A549 (cell line): ENCODE measurements at regions not wholly inside any gene's neighbourhood (a gene's known extent, or its start where the extent isn't known, plus 50 kb on each side); places are given as distances from the start of the nearest gene placed in this dataset.

Experiments
- ATAC-seq, 2 experiments: fragments of 200-7000 bp in 1 of 2; fragments of >200 bp in 1 of 2; cut with Nextera tagmentation in 1 of 2; cut with Tn5 transposase in 1 of 2; 3 replicates each; pipeline versions ENCODE4 v1.8.0 to v1.9.1; 2018 to 2020; ENCODE audit warnings: mild to moderate bottlenecking in 1 of 2, moderate library complexity in 1 of 2
- CTCF ChIA-PET: fragments of 300-600 bp; sonication (Branson Sonifier 250); formaldehyde crosslinking; extraction: SDS; loops from one replicate; lab custom pipeline; 2021; ENCODE audit warnings: antibody characterized with exemption, inconsistent platforms; lab: Yijun Ruan, JAX
- POLR2A ChIA-PET: fragments of 350-600 bp; formaldehyde crosslinking; extraction: SDS; loops from one replicate; lab custom pipeline; 2021; ENCODE audit warnings: antibody characterized with exemption, inconsistent platforms; lab: Yijun Ruan, JAX
- DNase-seq, 2 experiments: peaks; one replicate each; pipeline versions ENCODE4 v3.0.0 to v3.0.0-alpha.2; 2011 to 2016; ENCODE audit warnings: low read depth in 1 of 2, low spot score in 1 of 2
- FAIRE-seq: peaks from 2 replicates; lab custom pipeline; 2011; peaks lifted over from hg19 to GRCh38; lab: Jason Lieb, UNC
- H3K27ac ChIP-seq, 2 experiments: fragments of >200 bp; sonication (Bioruptor Twin); formaldehyde crosslinking; 3 replicates each; pipeline ENCODE4 v1.5.1; 2016 to 2017
- H3K4me1 ChIP-seq: fragments of >200 bp; sonication (Bioruptor Twin); formaldehyde crosslinking; 3 replicates; pipeline ENCODE4 v1.6.1; 2016
- H3K4me2 ChIP-seq: fragments of >200 bp; sonication (Bioruptor Twin); formaldehyde crosslinking; 3 replicates; pipeline ENCODE4 v1.6.1; 2016
- H3K4me3 ChIP-seq: fragments of >200 bp; sonication (Bioruptor Twin); formaldehyde crosslinking; 3 replicates; pipeline ENCODE4 v1.5.1; 2016
- H3K9me3 ChIP-seq: fragments of >200 bp; sonication (Bioruptor Twin); formaldehyde crosslinking; 3 replicates; pipeline ENCODE4 v1.6.1; 2016
- ATOH8 ChIP-seq: fragments of 250-450 bp; sonication (Bioruptor Pico); IDR thresholded peaks from 2 replicates; pipeline ENCODE4 v1.5.0; 2020; ENCODE audit warnings: low read depth, mild to moderate bottlenecking, moderate library complexity
- CBX2 ChIP-seq: fragments of 200-600 bp; sonication (generic); IDR thresholded peaks from 2 replicates; pipeline ENCODE4 v1.6.1; 2016; ENCODE audit warnings: low read depth, mild to moderate bottlenecking, borderline replicate concordance
- CBX8 ChIP-seq: fragments of 200-600 bp; sonication (generic); IDR thresholded peaks from 2 replicates; pipeline ENCODE4 v1.6.1; 2016
- CEBPB ChIP-seq, 2 experiments: fragments of >200 bp in 1 of 2; sonication (Bioruptor Twin) in 1 of 2; formaldehyde crosslinking in 1 of 2; IDR thresholded peaks; 2 replicates each; pipeline ENCODE4 v1.6.1; 2012 to 2016
- CHD4 ChIP-seq: fragments of 200-600 bp; sonication (generic); IDR thresholded peaks from 2 replicates; pipeline ENCODE4 v1.6.1; 2016; ENCODE audit warnings: antibody characterized with exemption, mild to moderate bottlenecking, borderline replicate concordance
- CTCF ChIP-seq: fragments of >200 bp; sonication (Bioruptor Twin); formaldehyde crosslinking; IDR thresholded peaks from 3 replicates; pipeline ENCODE4 v1.5.1; 2016
- FOSL2 ChIP-seq, 2 experiments: fragments of 450-650 bp in 1 of 2; fragments of >200 bp in 1 of 2; sonication (Bioruptor Twin) in 1 of 2; formaldehyde crosslinking; IDR thresholded peaks; 2 replicates each; pipeline versions ENCODE4 v1.5.0 to v1.6.1; 2016 to 2020; ENCODE audit warnings: mild to moderate bottlenecking in 1 of 2, moderate library complexity in 1 of 2
- HDAC2 ChIP-seq: fragments of 200-600 bp; sonication (generic); IDR thresholded peaks from 2 replicates; pipeline ENCODE4 v1.6.1; 2016
- HOXB13 ChIP-seq: fragments of 250-450 bp; sonication (Bioruptor Pico); IDR thresholded peaks from 2 replicates; pipeline ENCODE4 v1.5.0; 2020; ENCODE audit warnings: low read depth, mild to moderate bottlenecking, moderate library complexity
- JUNB ChIP-seq: fragments of >200 bp; sonication (Bioruptor Twin); formaldehyde crosslinking; IDR thresholded peaks from 2 replicates; pipeline ENCODE4 v1.6.1; 2016
- KDM1A ChIP-seq: fragments of 200-600 bp; sonication (generic); IDR thresholded peaks from 2 replicates; pipeline ENCODE4 v1.6.1; 2016; ENCODE audit warnings: low read depth, mild to moderate bottlenecking
- KDM5A ChIP-seq: fragments of 200-600 bp; sonication (generic); IDR thresholded peaks from 2 replicates; pipeline ENCODE4 v1.6.1; 2016; ENCODE audit warnings: antibody characterized with exemption, mild to moderate bottlenecking
- MAZ ChIP-seq: fragments of 150-350 bp; IDR thresholded peaks from 2 replicates; pipeline ENCODE4 v1.6.1; 2014; ENCODE audit warnings: antibody characterized with exemption, low read depth, low read length, borderline replicate concordance
- MYC ChIP-seq: IDR thresholded peaks from 2 replicates; pipeline ENCODE4 v1.6.1; 2012; ENCODE audit warnings: mild to moderate bottlenecking, inconsistent platforms, low read length, improper control_type of control experiment, borderline replicate concordance
- NR3C1 ChIP-seq: fragments of >200 bp; sonication (Bioruptor Twin); formaldehyde crosslinking; IDR thresholded peaks from 3 replicates; pipeline ENCODE4 v1.6.1; 2017
- POLR2A ChIP-seq: IDR thresholded peaks from 2 replicates; pipeline ENCODE4 v1.6.1; 2012; ENCODE audit warnings: mild to moderate bottlenecking, low read length
- RAD21 ChIP-seq, 2 experiments: fragments of >200 bp in 1 of 2; sonication (Bioruptor Twin) in 1 of 2; formaldehyde crosslinking in 1 of 2; IDR thresholded peaks in 1 of 2; conservative IDR thresholded peaks in 1 of 2; 2 replicates in 1 of 2; 3 replicates in 1 of 2; pipeline ENCODE4 v1.6.1; 2012 to 2018; ENCODE audit warnings: inconsistent platforms in 1 of 2
- SMC3 ChIP-seq: fragments of >200 bp; sonication (Bioruptor Twin); formaldehyde crosslinking; IDR thresholded peaks from 3 replicates; pipeline ENCODE4 v1.6.1; 2018; ENCODE audit warnings: inconsistent platforms
- TFCP2L1 ChIP-seq: fragments of 250-450 bp; sonication (Bioruptor Pico); IDR thresholded peaks from 2 replicates; pipeline ENCODE4 v1.5.0; 2021; ENCODE audit warnings: mild to moderate bottlenecking
- ZSCAN20 ChIP-seq: fragments of 250-450 bp; sonication (Bioruptor Pico); IDR thresholded peaks from 2 replicates; pipeline ENCODE4 v1.8.0; 2022; ENCODE audit warnings: mild to moderate bottlenecking, moderate library complexity
- TF ChIP-seq, protein P1 (sequence below): IDR thresholded peaks from 2 replicates; pipeline ENCODE4 v1.6.1; 2012; ENCODE audit warnings: low read depth, borderline replicate concordance
- TF ChIP-seq, protein P2 (sequence below): fragments of 250-450 bp; sonication (Bioruptor Pico); IDR thresholded peaks from 2 replicates; pipeline ENCODE4 v1.5.0; 2021; ENCODE audit warnings: mild to moderate bottlenecking, moderate library complexity, borderline replicate concordance

- Histone ChIP-seq H3K4me2 (no peak overlapping the region), H3K4me1 (no peaks in the 10 kb centered on the region), H3K4me3 (no peak overlapping the region), H3K27ac (no peak overlapping the region), H3K9me3 (no peaks in the 10 kb centered on the region)
- ChIA-PET CTCF (no interaction called here), POLR2A (no interaction called here)
- ATAC-seq (no peak), DNase-seq (no peak), FAIRE-seq (no peak)
- TF ChIP-seq SMC3, result no peak
- no peak for TF ChIP-seq HDAC2
- TF ChIP-seq JUNB, result no peak
- TF ChIP-seq KDM5A, result no peak
- no peak for TF ChIP-seq HOXB13 (CRISPR knock-in tag)
- no peak for TF ChIP-seq KDM1A
- no peak for TF ChIP-seq CTCF
- no peak for TF ChIP-seq CBX2
- no peak for TF ChIP-seq NR3C1
These were observed 593.1 kb downstream of the NUF2 start for GRCh38 chr1:163914785-163915413.

- H3K27ac ChIP-seq, result no peak overlapping the region
- H3K9me3 ChIP-seq, result no peaks in the 10 kb centered on the region
- H3K4me1 ChIP-seq, result no peaks in the 10 kb centered on the region
- no peak overlapping the region for H3K4me2 ChIP-seq
- POLR2A ChIA-PET, result no interaction called here
- no peak for FAIRE-seq
- CTCF ChIA-PET, result no interaction called here
- no peak for ATAC-seq
- DNase-seq, result no peak
- H3K4me3 ChIP-seq, result no peak overlapping the region
- TF ChIP-seq KDM5A, result no peak
- no peak for TF ChIP-seq POLR2A
- TF ChIP-seq FOSL2 (IDR thresholded peaks at IDR 0.05), result no peak
- no peak for TF ChIP-seq FOSL2 (CRISPR knock-in tag; IDR thresholded peaks at IDR 0.05)
- TF ChIP-seq HOXB13 (CRISPR knock-in tag), result no peak
- TF ChIP-seq MYC, result no peak
- no peak for TF ChIP-seq RAD21 (conservative IDR thresholded peaks at IDR 0.05 in 1 of 2, IDR thresholded peaks at IDR 0.05 in 1 of 2)
- TF ChIP-seq, protein P1, sequence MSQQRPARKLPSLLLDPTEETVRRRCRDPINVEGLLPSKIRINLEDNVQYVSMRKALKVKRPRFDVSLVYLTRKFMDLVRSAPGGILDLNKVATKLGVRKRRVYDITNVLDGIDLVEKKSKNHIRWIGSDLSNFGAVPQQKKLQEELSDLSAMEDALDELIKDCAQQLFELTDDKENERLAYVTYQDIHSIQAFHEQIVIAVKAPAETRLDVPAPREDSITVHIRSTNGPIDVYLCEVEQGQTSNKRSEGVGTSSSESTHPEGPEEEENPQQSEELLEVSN, result no peak
- no peak for TF ChIP-seq ZSCAN20 (CRISPR knock-in tag)
- no peak for TF ChIP-seq MAZ
- TF ChIP-seq ATOH8 (CRISPR knock-in tag), result no peak
- TF ChIP-seq CHD4, result no peak
- no peak for TF ChIP-seq TFCP2L1 (CRISPR knock-in tag)
- TF ChIP-seq CEBPB (IDR thresholded peaks at IDR 0.05), result no peak
- TF ChIP-seq, protein P2, sequence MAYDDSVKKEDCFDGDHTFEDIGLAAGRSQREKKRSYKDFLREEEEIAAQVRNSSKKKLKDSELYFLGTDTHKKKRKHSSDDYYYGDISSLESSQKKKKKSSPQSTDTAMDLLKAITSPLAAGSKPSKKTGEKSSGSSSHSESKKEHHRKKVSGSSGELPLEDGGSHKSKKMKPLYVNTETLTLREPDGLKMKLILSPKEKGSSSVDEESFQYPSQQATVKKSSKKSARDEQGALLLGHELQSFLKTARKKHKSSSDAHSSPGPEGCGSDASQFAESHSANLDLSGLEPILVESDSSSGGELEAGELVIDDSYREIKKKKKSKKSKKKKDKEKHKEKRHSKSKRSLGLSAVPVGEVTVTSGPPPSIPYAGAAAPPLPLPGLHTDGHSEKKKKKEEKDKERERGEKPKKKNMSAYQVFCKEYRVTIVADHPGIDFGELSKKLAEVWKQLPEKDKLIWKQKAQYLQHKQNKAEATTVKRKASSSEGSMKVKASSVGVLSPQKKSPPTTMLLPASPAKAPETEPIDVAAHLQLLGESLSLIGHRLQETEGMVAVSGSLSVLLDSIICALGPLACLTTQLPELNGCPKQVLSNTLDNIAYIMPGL, result no peak
- TF ChIP-seq CBX8, result no peak
These were observed 601.0 kb downstream of the NUF2 start for GRCh38 chr1:163922743-163923201.
